Gastroesophageal sphincter (tissue), 2 donors: ENCODE measurements at regions not wholly inside any gene's neighbourhood (a gene's known extent, or its start where the extent isn't known, plus 50 kb on each side); places are given as distances from the start of the nearest gene placed in this dataset.

Source experiments
- POLR2A ChIP-seq, 2 donors: fragments of 450-650 bp; IDR thresholded peaks; one replicate each; pipeline ENCODE4 v1.6.1; 2017; ENCODE audit warnings: antibody characterized with exemption in 2 of 2, mild to moderate bottlenecking in 2 of 2, moderate library complexity in 1 of 2
- POLR2AphosphoS5 ChIP-seq: sonication (generic); formaldehyde crosslinking; IDR thresholded peaks from one replicate; pipeline ENCODE4 v1.6.1; 2017; ENCODE audit warnings: antibody characterized with exemption

DNA sequence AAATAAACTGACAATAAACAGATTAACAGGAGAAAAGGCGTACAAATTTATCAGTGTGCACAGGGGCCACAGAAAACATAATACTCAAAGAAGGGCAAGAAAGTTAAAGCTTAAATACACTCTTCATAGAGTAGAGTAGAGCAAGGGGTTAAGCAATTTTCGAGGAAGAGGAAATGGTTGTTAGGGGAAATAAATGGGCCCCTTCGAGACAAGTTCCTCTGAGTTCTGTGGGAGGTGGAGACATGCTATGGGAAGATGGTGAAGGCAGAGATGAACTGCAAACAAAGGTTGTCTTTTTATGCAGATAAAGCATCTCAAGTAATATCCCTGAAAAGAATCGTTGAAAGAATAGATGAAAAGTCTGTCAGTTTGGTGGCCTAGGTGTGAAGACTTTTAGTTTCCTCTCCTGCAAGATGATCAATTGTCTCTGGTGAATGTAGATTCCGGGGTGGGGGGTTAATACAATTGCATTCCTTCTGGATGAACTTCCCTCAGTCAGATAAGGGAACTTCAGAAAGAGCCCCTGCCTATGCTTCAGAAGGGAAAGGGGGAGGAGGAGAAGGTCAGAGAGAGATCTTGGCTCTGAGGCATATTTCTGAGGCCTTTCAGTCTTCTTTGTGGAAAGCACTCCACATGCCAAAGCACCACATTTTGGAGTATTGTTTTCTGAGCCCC lies 127.0 kb downstream of the METTL4 start:
- TF ChIP-seq POLR2A (IDR thresholded peaks at IDR 0.05) (no peak), POLR2AphosphoS5 (no peak)
